H1 (cell line): ENCODE measurements at regions not wholly inside any gene's neighbourhood (a gene's known extent, or its start where the extent isn't known, plus 50 kb on each side); places are given as distances from the start of the nearest gene placed in this dataset.

Experiments used
- CTCF ChIA-PET: fragments of 300-600 bp; sonication (Branson Sonifier 250); formaldehyde crosslinking; loops from one replicate; lab custom pipeline; 2021; ENCODE audit not compliant: partially characterized antibody; lab: Charles Lee
- POLR2A ChIA-PET: fragments of 300-600 bp; sonication (Branson Sonifier 250); formaldehyde crosslinking; loops from one replicate; lab custom pipeline; 2021; ENCODE audit warnings: inconsistent platforms; ENCODE audit not compliant: partially characterized antibody; lab: Charles Lee
- DNase-seq, 2 experiments: peaks; one replicate each; pipeline versions ENCODE4 v3.0.0 to v3.0.0-alpha.2; 2010 to 2022; ENCODE audit warnings: low spot score in 2 of 2, low read depth in 1 of 2, mixed read lengths in 1 of 2
- FAIRE-seq: peaks from 2 replicates; lab custom pipeline; 2011; peaks lifted over from hg19 to GRCh38; lab: Jason Lieb, UNC
- H2AFZ ChIP-seq: 2 replicates; pipeline ENCODE4 v1.8.1; 2012; ENCODE audit warnings: low read length, inconsistent platforms
- H2AK5ac ChIP-seq: 2 replicates; pipeline ENCODE4 v1.6.1; 2013; ENCODE audit warnings: low read depth, low read length
- H2BK120ac ChIP-seq: replicated peaks from 2 replicates; pipeline ENCODE3; 2013; ENCODE audit warnings: low read depth, low read length, inconsistent platforms
- H2BK12ac ChIP-seq: 2 replicates; pipeline ENCODE4 v1.6.1; 2013; ENCODE audit warnings: low read depth, low read length
- H2BK15ac ChIP-seq: 2 replicates; pipeline ENCODE4 v1.6.1; 2013; ENCODE audit warnings: low read length
- H2BK20ac ChIP-seq: 2 replicates; pipeline ENCODE4 v1.6.1; 2013; ENCODE audit warnings: low read length
- H2BK5ac ChIP-seq: 2 replicates; pipeline ENCODE4 v1.6.1; 2013; ENCODE audit warnings: low read depth, low read length
- H3K14ac ChIP-seq: 2 replicates; pipeline ENCODE4 v1.6.1; 2013; ENCODE audit warnings: inconsistent platforms; ENCODE audit not compliant: insufficient read length
- H3K18ac ChIP-seq: 2 replicates; pipeline ENCODE4 v1.6.1; 2013; ENCODE audit warnings: low read length; ENCODE audit errors: extremely low read depth
- H3K23ac ChIP-seq: 2 replicates; pipeline ENCODE4 v1.6.1; 2013; ENCODE audit warnings: inconsistent platforms; ENCODE audit not compliant: insufficient read length
- H3K23me2 ChIP-seq: 2 replicates; pipeline ENCODE4 v1.6.1; 2013; ENCODE audit warnings: low read depth, low read length
- H3K27ac ChIP-seq: 2 replicates; pipeline ENCODE4 v1.6.1; 2011; ENCODE audit warnings: low read depth, low read length, inconsistent platforms
- H3K27me3 ChIP-seq, 4 experiments: replicated peaks in 1 of 4; 1 replicate in 1 of 4; 2 replicates in 3 of 4; pipeline versions ENCODE4 v1.6.1 to v1.8.1; 2011 to 2013; ENCODE audit warnings: low read length in 3 of 4, mild to moderate bottlenecking in 3 of 4, inconsistent platforms in 2 of 4, mixed read lengths in 2 of 4, moderate library complexity in 1 of 4; ENCODE audit not compliant: control insufficient read depth in 3 of 4, insufficient read depth in 3 of 4; ENCODE audit errors: extremely low read depth in 1 of 4
- H3K36me3 ChIP-seq, 4 experiments: 2 replicates each; pipeline versions ENCODE4 v1.6.1 to v1.8.1; 2011 to 2013; ENCODE audit warnings: mild to moderate bottlenecking in 4 of 4, low read length in 3 of 4, moderate library complexity in 2 of 4, control low read depth in 1 of 4, inconsistent platforms in 1 of 4; ENCODE audit not compliant: insufficient read depth in 4 of 4, control insufficient read depth in 2 of 4
- H3K4ac ChIP-seq: replicated peaks from 2 replicates; pipeline ENCODE3; 2013; ENCODE audit warnings: low read length, low read depth, mixed read lengths, inconsistent platforms; ENCODE audit not compliant: insufficient read length
- H3K4me1 ChIP-seq, 4 experiments: replicated peaks in 1 of 4; 1 replicate in 1 of 4; 2 replicates in 3 of 4; pipeline versions ENCODE4 v1.6.1 to v1.8.1; 2011 to 2013; ENCODE audit warnings: low read length in 3 of 4, inconsistent platforms in 2 of 4, mixed read lengths in 1 of 4; ENCODE audit not compliant: insufficient read depth in 4 of 4, control insufficient read depth in 3 of 4
- H3K4me2 ChIP-seq, 2 experiments: 2 replicates each; pipeline versions ENCODE4 v1.6.1 to v1.8.1; 2011 to 2013; ENCODE audit warnings: low read depth in 2 of 2, low read length in 2 of 2, control low read depth in 1 of 2, inconsistent platforms in 1 of 2, mild to moderate bottlenecking in 1 of 2; ENCODE audit not compliant: insufficient read depth in 1 of 2
- H3K4me3 ChIP-seq, 4 experiments: fragments of 200-600, 300-600 bp in 1 of 4; sonication (generic), shearing (Covaris generic), sonication (Bioruptor Twin) in 1 of 4; 2 replicates each; pipeline versions ENCODE4 v1.5.1 to v1.8.1; 2011 to 2016; ENCODE audit warnings: low read length in 4 of 4, low read depth in 3 of 4, control low read depth in 2 of 4, inconsistent platforms in 2 of 4, mild to moderate bottlenecking in 2 of 4, mixed read lengths in 1 of 4, moderate library complexity in 1 of 4; ENCODE audit not compliant: insufficient read depth in 2 of 4; ENCODE audit errors: extremely low read depth in 1 of 4
- H3K56ac ChIP-seq: replicated peaks from 2 replicates; pipeline ENCODE3; 2013; ENCODE audit warnings: low read depth, mild to moderate bottlenecking, mixed read lengths, low read length, inconsistent platforms; ENCODE audit not compliant: insufficient read length
- H3K79me1 ChIP-seq: 2 replicates; pipeline ENCODE4 v1.6.1; 2013; ENCODE audit warnings: low read depth, low read length, control low read depth
- H3K79me2 ChIP-seq, 2 experiments: 2 replicates each; pipeline versions ENCODE4 v1.6.1 to v1.8.1; 2012 to 2013; ENCODE audit warnings: low read length in 2 of 2, mild to moderate bottlenecking in 2 of 2, inconsistent platforms in 1 of 2; ENCODE audit not compliant: insufficient read depth in 2 of 2, control insufficient read depth in 1 of 2
- H3K9ac ChIP-seq, 4 experiments: replicated peaks in 1 of 4; 1 replicate in 1 of 4; 2 replicates in 3 of 4; pipeline versions ENCODE4 v1.6.1 to v1.8.1; 2011 to 2013; ENCODE audit warnings: low read depth in 3 of 4, low read length in 3 of 4, control low read depth in 2 of 4, mild to moderate bottlenecking in 2 of 4, moderate library complexity in 2 of 4, inconsistent platforms in 1 of 4; ENCODE audit errors: extremely low read depth in 1 of 4
- H3K9me3 ChIP-seq, 2 experiments: 2 replicates each; pipeline versions ENCODE4 v1.6.1 to v1.8.1; 2012 to 2013; ENCODE audit warnings: mild to moderate bottlenecking in 2 of 2, moderate library complexity in 2 of 2, control low read depth in 1 of 2, inconsistent platforms in 1 of 2, low read depth in 1 of 2, low read length in 1 of 2, mixed read lengths in 1 of 2; ENCODE audit not compliant: insufficient read depth in 2 of 2
- H4K20me1 ChIP-seq, 2 experiments: replicated peaks in 1 of 2; 2 replicates each; pipeline versions ENCODE3 to v1.8.1; 2011 to 2013; ENCODE audit warnings: inconsistent platforms in 2 of 2, low read length in 2 of 2, mild to moderate bottlenecking in 1 of 2; ENCODE audit not compliant: insufficient read depth in 2 of 2, control insufficient read depth in 1 of 2
- H4K5ac ChIP-seq: 2 replicates; pipeline ENCODE4 v1.6.1; 2013; ENCODE audit warnings: low read length, low read depth, mixed read lengths, inconsistent platforms; ENCODE audit not compliant: insufficient read length
- H4K8ac ChIP-seq: 2 replicates; pipeline ENCODE4 v1.8.0; 2013; ENCODE audit warnings: mild to moderate bottlenecking, moderate library complexity, low read length, inconsistent platforms; ENCODE audit not compliant: insufficient read depth; ENCODE audit errors: extremely low read depth
- H4K91ac ChIP-seq: replicated peaks from 2 replicates; pipeline ENCODE3; 2013; ENCODE audit warnings: low read length, mixed read lengths, inconsistent platforms; ENCODE audit not compliant: insufficient read length
- BACH1 ChIP-seq: IDR thresholded peaks from 2 replicates; pipeline ENCODE4 v1.6.1; 2012; ENCODE audit warnings: low read length, improper control_type of control experiment
- E2F6 ChIP-seq: IDR thresholded peaks from 2 replicates; pipeline ENCODE4 v1.6.1; 2012; ENCODE audit warnings: inconsistent platforms
- HDAC6 ChIP-seq: IDR thresholded peaks from one replicate; pipeline ENCODE4 v1.7.1; 2012; ENCODE audit warnings: low read depth, mild to moderate bottlenecking, inconsistent platforms, low read length, moderate library complexity
- POU5F1 ChIP-seq: IDR thresholded peaks from 2 replicates; pipeline ENCODE4 v1.6.1; 2011; ENCODE audit warnings: low read depth, mild to moderate bottlenecking, low read length, moderate library complexity
- WGBS, 2 experiments: shearing (Covaris generic) in 1 of 2; methylation state at CpG; one replicate each; pipeline versions ENCODE4 v1.1.6 to v1.1.7; 2013 to 2015; ENCODE audit warnings: low lambda C conversion rate in 2 of 2, mixed read lengths in 2 of 2, inconsistent platforms in 1 of 2, low coverage in 1 of 2, missing lambda C conversion rate in 1 of 2; ENCODE audit not compliant: insufficient replicate concordance in 2 of 2, insufficient coverage in 1 of 2, insufficient read length in 1 of 2; ENCODE audit errors: extremely low coverage in 1 of 2, missing lambda C conversion rate in 1 of 2; 5-methylcytosine and 5-hydroxymethylcytosine counted together

GRCh38 chr2:183349091-183349490 lies 224.8 kb downstream of the NUP35 start:
- Histone ChIP-seq H3K56ac (no peak overlapping the region), H3K23ac (no peak overlapping the region), H4K91ac (no peak overlapping the region), H3K9me3 (no peaks in the 10 kb centered on the region), H2BK20ac (no peak overlapping the region), H4K20me1 (no peaks in the 10 kb centered on the region)
- no peak for FAIRE-seq
- TF ChIP-seq POU5F1 (no peak), E2F6 (no peak), HDAC6 (no peak), BACH1 (no peak)
- TF ChIP-seq, all 59 proteins: peak for 0
- H3K4ac ChIP-seq: no peak overlapping the region
- DNase-seq: no peak
- no peak overlapping the region for H3K4me2 ChIP-seq
- H2BK5ac ChIP-seq: peak overlapping the region; percentile 32; the same call in 1 of the 2 replicates
- POLR2A ChIA-PET: no interaction called here
- H3K4me3 ChIP-seq: no peak overlapping the region
- H4K5ac ChIP-seq: no peak overlapping the region
- H3K27ac ChIP-seq: no peak overlapping the region
- no peaks in the 10 kb centered on the region for H3K27me3 ChIP-seq
- WGBS, 2 experiments: 85% methylated on average over 7 of the region's 7 CpGs; no CpG with 5 or more reads in 1 of the 2 experiments
- no peaks in the 10 kb centered on the region; the same call in 1 of the 2 replicates for H3K23me2 ChIP-seq
- no peak overlapping the region for H2AFZ ChIP-seq
- H3K4me1 ChIP-seq: no peaks in the 10 kb centered on the region
- H4K8ac ChIP-seq: no peak overlapping the region
- H3K14ac ChIP-seq: no peak overlapping the region
- H3K36me3 ChIP-seq: no peaks in the 10 kb centered on the region
- CTCF ChIA-PET: interaction anchor here (1.0 to 1.8 kb wide), 6 partner anchors 10 to 297 kb away, joined by 3 to 6 read pairs (median 4); no protein-coding TSS in a partner anchor
- H2BK12ac ChIP-seq: no peak overlapping the region
- H2BK15ac ChIP-seq: no peak overlapping the region
- no peak overlapping the region for H3K18ac ChIP-seq
- H2AK5ac ChIP-seq: no peak overlapping the region
- H3K79me1 ChIP-seq: no peaks in the 10 kb centered on the region
- no peak overlapping the region for H3K9ac ChIP-seq
- H3K79me2 ChIP-seq: no peaks in the 10 kb centered on the region
- H2BK120ac ChIP-seq: no peak overlapping the region
